DND-41 (cell line): ENCODE measurements at regions not wholly inside any gene's neighbourhood (a gene's known extent, or its start where the extent isn't known, plus 50 kb on each side); places are given as distances from the start of the nearest gene placed in this dataset.

Experiments used
- EZH2 ChIP-seq: IDR thresholded peaks from 3 replicates; pipeline ENCODE4 v1.6.1; 2012; ENCODE audit warnings: borderline replicate concordance, low read depth, mild to moderate bottlenecking, moderate library complexity, low read length, inconsistent platforms; ENCODE audit not compliant: severe bottlenecking
- TF ChIP-seq, protein P1 (sequence below): IDR thresholded peaks from 2 replicates; pipeline ENCODE4 v1.5.1; 2012; ENCODE audit warnings: borderline replicate concordance, low read length, moderate library complexity, mild to moderate bottlenecking; ENCODE audit not compliant: poor library complexity, severe bottlenecking; ENCODE audit errors: extremely low read depth

DNA sequence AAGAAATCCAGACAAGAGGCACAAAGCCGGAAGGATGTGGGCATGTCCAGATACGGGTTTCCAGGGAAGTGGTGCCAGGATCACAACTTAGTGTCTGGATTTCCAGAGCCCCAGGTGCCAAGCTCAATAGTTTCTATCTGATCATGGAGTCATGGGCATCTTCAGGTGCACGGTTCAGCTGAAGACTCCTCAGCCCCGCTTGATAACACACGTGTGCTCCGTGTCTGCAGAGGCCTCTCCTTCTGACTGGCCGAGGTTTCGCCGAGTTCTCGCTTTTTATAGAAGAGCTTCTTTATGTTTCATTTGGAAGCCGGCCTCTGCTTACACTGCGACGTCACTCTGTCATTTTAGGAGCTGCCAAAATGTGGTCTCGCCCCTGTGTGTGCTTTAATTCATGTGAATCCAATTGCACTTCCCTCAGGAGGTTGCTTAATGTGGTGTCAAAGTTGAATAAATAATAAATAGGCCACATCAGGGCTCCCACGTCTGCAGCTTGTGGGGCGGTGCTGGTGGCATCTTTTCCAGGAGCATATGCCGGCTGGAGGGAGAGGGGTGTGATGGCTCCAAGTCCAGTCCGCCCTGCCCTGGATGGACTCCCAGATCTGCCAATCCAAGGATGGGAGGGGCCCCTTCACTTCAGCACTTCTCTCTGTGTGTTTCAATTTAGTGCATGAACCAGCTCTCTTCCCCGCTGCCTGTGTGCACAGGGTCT lies 1410.8 kb downstream of the TBC1D22A start:
- TF ChIP-seq, protein P1, sequence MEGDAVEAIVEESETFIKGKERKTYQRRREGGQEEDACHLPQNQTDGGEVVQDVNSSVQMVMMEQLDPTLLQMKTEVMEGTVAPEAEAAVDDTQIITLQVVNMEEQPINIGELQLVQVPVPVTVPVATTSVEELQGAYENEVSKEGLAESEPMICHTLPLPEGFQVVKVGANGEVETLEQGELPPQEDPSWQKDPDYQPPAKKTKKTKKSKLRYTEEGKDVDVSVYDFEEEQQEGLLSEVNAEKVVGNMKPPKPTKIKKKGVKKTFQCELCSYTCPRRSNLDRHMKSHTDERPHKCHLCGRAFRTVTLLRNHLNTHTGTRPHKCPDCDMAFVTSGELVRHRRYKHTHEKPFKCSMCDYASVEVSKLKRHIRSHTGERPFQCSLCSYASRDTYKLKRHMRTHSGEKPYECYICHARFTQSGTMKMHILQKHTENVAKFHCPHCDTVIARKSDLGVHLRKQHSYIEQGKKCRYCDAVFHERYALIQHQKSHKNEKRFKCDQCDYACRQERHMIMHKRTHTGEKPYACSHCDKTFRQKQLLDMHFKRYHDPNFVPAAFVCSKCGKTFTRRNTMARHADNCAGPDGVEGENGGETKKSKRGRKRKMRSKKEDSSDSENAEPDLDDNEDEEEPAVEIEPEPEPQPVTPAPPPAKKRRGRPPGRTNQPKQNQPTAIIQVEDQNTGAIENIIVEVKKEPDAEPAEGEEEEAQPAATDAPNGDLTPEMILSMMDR = no peak
- no peak for TF ChIP-seq EZH2
